PC-9 (cell line): ENCODE measurements at regions not wholly inside any gene's neighbourhood (a gene's known extent, or its start where the extent isn't known, plus 50 kb on each side); places are given as distances from the start of the nearest gene placed in this dataset.

ENCODE experiments used
- BruUV-seq: library from RNA; stranded (reverse); fragments of 400-500 nt; replicated peaks from 2 replicates; lab custom pipeline; 2021; lab: Mats Ljungman, UMichigan
- CTCF ChIA-PET: fragments of 300-600 bp; sonication (Branson Sonifier 250); formaldehyde crosslinking; loops from one replicate; lab custom pipeline; 2022; ENCODE audit warnings: antibody characterized with exemption; lab: Charles Lee
- POLR2A ChIA-PET: fragments of 300-600 bp; sonication (Branson Sonifier 250); formaldehyde crosslinking; loops from one replicate; lab custom pipeline; 2022; ENCODE audit warnings: antibody characterized with exemption; ENCODE audit not compliant: unreplicated experiment; lab: Charles Lee
- DNase-seq, 2 experiments: peaks; one replicate each; pipeline versions ENCODE4 v3.0.0 to v3.0.0-alpha.2; 2015 to 2022; ENCODE audit warnings: mixed read lengths in 1 of 2
- H2AFZ ChIP-seq: fragments of 200-600 bp; sonication (generic); 2 replicates; pipeline ENCODE4 v1.8.1; 2017; ENCODE audit warnings: antibody characterized with exemption
- H3F3A ChIP-seq: fragments of 200-600 bp; sonication (generic); 2 replicates; pipeline ENCODE4 v1.8.1; 2017; ENCODE audit warnings: antibody characterized with exemption, mild to moderate bottlenecking, low read depth; ENCODE audit not compliant: insufficient read depth
- H3K27ac ChIP-seq: fragments of 200-600 bp; sonication (generic); 2 replicates; pipeline ENCODE4 v1.6.1; 2016; ENCODE audit warnings: mixed run types
- H3K27me3 ChIP-seq: fragments of 200-600 bp; sonication (generic); 2 replicates; pipeline ENCODE4 v1.6.1; 2016; ENCODE audit warnings: low read depth, mixed run types; ENCODE audit not compliant: insufficient read depth
- H3K36me3 ChIP-seq: fragments of 200-600 bp; sonication (generic); 2 replicates; pipeline ENCODE4 v1.6.1; 2016; ENCODE audit warnings: low read depth, mixed run types
- H3K4me1 ChIP-seq: fragments of 200-600 bp; sonication (generic); replicated peaks from 2 replicates; pipeline ENCODE4 v1.6.1; 2016; ENCODE audit warnings: mixed run types; ENCODE audit not compliant: insufficient read depth
- H3K4me2 ChIP-seq: fragments of 200-600 bp; sonication (generic); 2 replicates; pipeline ENCODE4 v1.6.1; 2017; ENCODE audit warnings: mixed run types
- H3K4me3 ChIP-seq: fragments of 200-600 bp; sonication (generic); 2 replicates; pipeline ENCODE4 v1.6.1; 2016; ENCODE audit warnings: mixed run types
- H3K79me2 ChIP-seq: fragments of 200-600 bp; sonication (generic); 2 replicates; pipeline ENCODE4 v1.6.1; 2017; ENCODE audit warnings: low read depth, mixed run types
- H3K9me2 ChIP-seq: fragments of 200-600 bp; sonication (generic); 2 replicates; pipeline ENCODE4 v1.8.1; 2017; ENCODE audit warnings: mild to moderate bottlenecking; ENCODE audit not compliant: insufficient read depth
- H3K9me3 ChIP-seq: fragments of 200-600 bp; sonication (generic); 2 replicates; pipeline ENCODE4 v1.8.1; 2016; ENCODE audit warnings: low read depth; ENCODE audit not compliant: insufficient read depth
- H4K20me1 ChIP-seq: fragments of 200-600 bp; sonication (generic); 2 replicates; pipeline ENCODE4 v1.8.1; 2017; ENCODE audit not compliant: insufficient read depth
- EZH2 ChIP-seq: fragments of 200-600 bp; sonication (generic); IDR thresholded peaks from 2 replicates; pipeline ENCODE4 v1.8.0; 2017; ENCODE audit warnings: antibody characterized with exemption, low read depth
- intact Hi-C: fragments of 100-400 bp; cut with micrococcal nuclease; formaldehyde crosslinking; loops from one replicate; pipeline ENCODE4 v1.10.0; 2022; ENCODE audit not compliant: unreplicated experiment
- TF ChIP-seq, protein P1 (sequence below): fragments of 200-600 bp; sonication (generic); conservative IDR thresholded peaks from 2 replicates; pipeline ENCODE4 v1.6.1; 2017; ENCODE audit warnings: mixed run types, antibody characterized with exemption, mild to moderate bottlenecking, moderate library complexity

- no peak overlapping the region for H3K4me3 ChIP-seq
- no peaks in the 10 kb centered on the region for H4K20me1 ChIP-seq
- TF ChIP-seq, protein P1, sequence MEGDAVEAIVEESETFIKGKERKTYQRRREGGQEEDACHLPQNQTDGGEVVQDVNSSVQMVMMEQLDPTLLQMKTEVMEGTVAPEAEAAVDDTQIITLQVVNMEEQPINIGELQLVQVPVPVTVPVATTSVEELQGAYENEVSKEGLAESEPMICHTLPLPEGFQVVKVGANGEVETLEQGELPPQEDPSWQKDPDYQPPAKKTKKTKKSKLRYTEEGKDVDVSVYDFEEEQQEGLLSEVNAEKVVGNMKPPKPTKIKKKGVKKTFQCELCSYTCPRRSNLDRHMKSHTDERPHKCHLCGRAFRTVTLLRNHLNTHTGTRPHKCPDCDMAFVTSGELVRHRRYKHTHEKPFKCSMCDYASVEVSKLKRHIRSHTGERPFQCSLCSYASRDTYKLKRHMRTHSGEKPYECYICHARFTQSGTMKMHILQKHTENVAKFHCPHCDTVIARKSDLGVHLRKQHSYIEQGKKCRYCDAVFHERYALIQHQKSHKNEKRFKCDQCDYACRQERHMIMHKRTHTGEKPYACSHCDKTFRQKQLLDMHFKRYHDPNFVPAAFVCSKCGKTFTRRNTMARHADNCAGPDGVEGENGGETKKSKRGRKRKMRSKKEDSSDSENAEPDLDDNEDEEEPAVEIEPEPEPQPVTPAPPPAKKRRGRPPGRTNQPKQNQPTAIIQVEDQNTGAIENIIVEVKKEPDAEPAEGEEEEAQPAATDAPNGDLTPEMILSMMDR, result no peak
- no peak overlapping the region for H3K27ac ChIP-seq
- no peaks in the 10 kb centered on the region for H3K36me3 ChIP-seq
- no peaks in the 10 kb centered on the region for H3K4me1 ChIP-seq
- intact Hi-C loops, result no loop called here
- H3K79me2 ChIP-seq, result no peaks in the 10 kb centered on the region
- no peaks in the 10 kb centered on the region for H3K9me3 ChIP-seq
- no peak overlapping the region for H2AFZ ChIP-seq
- DNase-seq, result no peak
- H3K27me3 ChIP-seq, result no peaks in the 10 kb centered on the region
- ChIA-PET CTCF (no interaction called here), POLR2A (no interaction called here)
- no peaks in the 10 kb centered on the region for H3F3A ChIP-seq
- H3K9me2 ChIP-seq, result no peaks in the 10 kb centered on the region
- no TSS peak for BruUV-seq
- H3K4me2 ChIP-seq, result no peak overlapping the region
These were observed 521.2 kb downstream of the KCNA4 start for GRCh38 chr11:29495676-29496075.

GRCh38 chr11:29490938-29491337 is 525.9 kb downstream of the KCNA4 start:
- Histone ChIP-seq H3K4me2 (no peak overlapping the region), H3K9me2 (no peaks in the 10 kb centered on the region), H4K20me1 (no peaks in the 10 kb centered on the region), H3K4me1 (no peaks in the 10 kb centered on the region), H3K79me2 (no peaks in the 10 kb centered on the region), H3F3A (no peaks in the 10 kb centered on the region), H3K4me3 (no peak overlapping the region), H3K27me3 (no peaks in the 10 kb centered on the region), H3K9me3 (no peaks in the 10 kb centered on the region), H3K36me3 (no peaks in the 10 kb centered on the region), H3K27ac (no peak overlapping the region), H2AFZ (no peak overlapping the region)
- ChIA-PET POLR2A (no interaction called here), CTCF (no interaction called here)
- no TSS peak for BruUV-seq
- DNase-seq, result no peak
- no peak for TF ChIP-seq EZH2
- TF ChIP-seq, protein P1, result no peak
- intact Hi-C loops, result no loop called here

- Histone ChIP-seq H3K9me3 (no peaks in the 10 kb centered on the region), H3K4me2 (no peak overlapping the region), H4K20me1 (no peaks in the 10 kb centered on the region), H3F3A (no peaks in the 10 kb centered on the region), H3K4me3 (no peak overlapping the region), H2AFZ (no peak overlapping the region), H3K36me3 (no peaks in the 10 kb centered on the region), H3K4me1 (no peaks in the 10 kb centered on the region), H3K79me2 (no peaks in the 10 kb centered on the region), H3K9me2 (no peaks in the 10 kb centered on the region), H3K27me3 (no peaks in the 10 kb centered on the region), H3K27ac (no peak overlapping the region)
- no peak for TF ChIP-seq EZH2
- TF ChIP-seq, protein P1, result no peak
- no peak for DNase-seq
- ChIA-PET POLR2A (no interaction called here), CTCF (no interaction called here)
- no TSS peak for BruUV-seq
- intact Hi-C loops, result no loop called here
These were observed 530.5 kb downstream of the KCNA4 start for GRCh38 chr11:29486301-29486700.
